Testis (tissue), 2 donors: ENCODE measurements at regions not wholly inside any gene's neighbourhood (a gene's known extent, or its start where the extent isn't known, plus 50 kb on each side); places are given as distances from the start of the nearest gene placed in this dataset.

Experiments used
- DNase-seq: peaks from one replicate; pipeline ENCODE4 v3.0.0-alpha.2; 2019
- H3K27ac ChIP-seq, 2 donors: fragments of 200-600 bp; sonication (generic); one replicate each; pipeline ENCODE4 v1.5.1; 2019
- H3K27me3 ChIP-seq: fragments of 200-600 bp; sonication (generic); one replicate; pipeline ENCODE4 v1.5.1; 2019
- H3K36me3 ChIP-seq: fragments of 200-600 bp; sonication (generic); one replicate; pipeline ENCODE4 v1.5.1; 2017; ENCODE audit warnings: low read depth; ENCODE audit errors: missing control alignments
- H3K4me1 ChIP-seq: fragments of 200-600 bp; sonication (generic); one replicate; pipeline ENCODE4 v1.5.1; 2019
- H3K4me3 ChIP-seq, 2 donors: fragments of 200-600 bp; sonication (generic); one replicate each; pipeline ENCODE4 v1.5.1; 2017 to 2019
- H3K9me3 ChIP-seq: fragments of 200-600 bp; sonication (generic); one replicate; pipeline ENCODE4 v1.5.1; 2017
- POLR2A ChIP-seq: fragments of 450-650 bp; IDR thresholded peaks from one replicate; pipeline ENCODE4 v1.6.1; 2017; ENCODE audit warnings: antibody characterized with exemption, mild to moderate bottlenecking, moderate library complexity
- WGBS, 2 donors: methylation state at CpG; one replicate each; pipeline ENCODE4 v1.1.5; 2018; 5-methylcytosine and 5-hydroxymethylcytosine counted together
- intact Hi-C: fragments of 100-400 bp; cut with DNase I; formaldehyde crosslinking; loops from one replicate; pipeline ENCODE4 v1.15.1; 2023; ENCODE audit warnings: low total_unique reads
- TF ChIP-seq, protein P1 (sequence below), 3 experiments: fragments of 450-650 bp in 2 of 3; fragments of 200-600 bp in 1 of 3; sonication (generic) in 1 of 3; IDR thresholded peaks; one replicate each; pipeline ENCODE4 v1.5.1; 2016 to 2019; ENCODE audit warnings: antibody characterized with exemption in 3 of 3, mild to moderate bottlenecking in 2 of 3, moderate library complexity in 1 of 3

- Histone ChIP-seq H3K9me3 (no peaks in the 10 kb centered on the region), H3K4me1 (no peaks in the 10 kb centered on the region), H3K36me3 (no peaks in the 10 kb centered on the region), H3K27me3 (no peaks in the 10 kb centered on the region), H3K4me3 (no peak overlapping the region), H3K27ac (no peak overlapping the region)
- TF ChIP-seq, protein P1, sequence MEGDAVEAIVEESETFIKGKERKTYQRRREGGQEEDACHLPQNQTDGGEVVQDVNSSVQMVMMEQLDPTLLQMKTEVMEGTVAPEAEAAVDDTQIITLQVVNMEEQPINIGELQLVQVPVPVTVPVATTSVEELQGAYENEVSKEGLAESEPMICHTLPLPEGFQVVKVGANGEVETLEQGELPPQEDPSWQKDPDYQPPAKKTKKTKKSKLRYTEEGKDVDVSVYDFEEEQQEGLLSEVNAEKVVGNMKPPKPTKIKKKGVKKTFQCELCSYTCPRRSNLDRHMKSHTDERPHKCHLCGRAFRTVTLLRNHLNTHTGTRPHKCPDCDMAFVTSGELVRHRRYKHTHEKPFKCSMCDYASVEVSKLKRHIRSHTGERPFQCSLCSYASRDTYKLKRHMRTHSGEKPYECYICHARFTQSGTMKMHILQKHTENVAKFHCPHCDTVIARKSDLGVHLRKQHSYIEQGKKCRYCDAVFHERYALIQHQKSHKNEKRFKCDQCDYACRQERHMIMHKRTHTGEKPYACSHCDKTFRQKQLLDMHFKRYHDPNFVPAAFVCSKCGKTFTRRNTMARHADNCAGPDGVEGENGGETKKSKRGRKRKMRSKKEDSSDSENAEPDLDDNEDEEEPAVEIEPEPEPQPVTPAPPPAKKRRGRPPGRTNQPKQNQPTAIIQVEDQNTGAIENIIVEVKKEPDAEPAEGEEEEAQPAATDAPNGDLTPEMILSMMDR (IDR thresholded peaks at IDR 0.05), result no peak
- TF ChIP-seq POLR2A, result no peak
- DNase-seq, result no peak
- intact Hi-C loops, result no loop called here
These were observed 71.4 kb upstream of the DYNC1I1 start for GRCh38 chr7:95700917-95701316.

DNA sequence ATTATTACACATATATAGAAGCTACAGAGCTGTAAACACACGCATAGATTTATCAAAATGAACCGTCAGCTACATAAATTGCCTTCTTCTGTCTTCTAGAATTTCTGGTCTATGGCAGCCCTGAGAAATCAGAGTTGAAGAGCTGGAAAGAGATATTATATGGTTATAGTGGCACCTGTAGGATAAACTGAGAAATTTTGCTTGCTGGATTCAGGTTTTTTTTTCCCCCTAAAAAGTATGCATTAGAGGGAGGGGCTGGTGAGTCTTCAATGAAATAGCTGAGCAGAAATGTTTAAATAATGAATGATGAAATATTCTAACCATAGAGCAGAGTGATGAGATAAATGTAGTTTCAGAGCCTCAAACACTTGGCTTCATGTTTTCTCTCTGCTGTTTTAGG is 78.0 kb upstream of the DYNC1I1 start:
- no peaks in the 10 kb centered on the region for H3K9me3 ChIP-seq
- intact Hi-C loops, result no loop called here
- DNase-seq, result no peak
- 91 to 92% methylated on average over 2 of the region's 2 CpGs for WGBS, 2 donors
- H3K27me3 ChIP-seq, result no peaks in the 10 kb centered on the region
- H3K4me1 ChIP-seq, result no peaks in the 10 kb centered on the region
- TF ChIP-seq, protein P1 (IDR thresholded peaks at IDR 0.05), result no peak
- no peak for TF ChIP-seq POLR2A
- no peak overlapping the region for H3K27ac ChIP-seq
- no peaks in the 10 kb centered on the region for H3K36me3 ChIP-seq
- no peak overlapping the region for H3K4me3 ChIP-seq

- no peak for DNase-seq
These were observed 78.6 kb upstream of the DYNC1I1 start for GRCh38 chr7:95693551-95694333.

DNA sequence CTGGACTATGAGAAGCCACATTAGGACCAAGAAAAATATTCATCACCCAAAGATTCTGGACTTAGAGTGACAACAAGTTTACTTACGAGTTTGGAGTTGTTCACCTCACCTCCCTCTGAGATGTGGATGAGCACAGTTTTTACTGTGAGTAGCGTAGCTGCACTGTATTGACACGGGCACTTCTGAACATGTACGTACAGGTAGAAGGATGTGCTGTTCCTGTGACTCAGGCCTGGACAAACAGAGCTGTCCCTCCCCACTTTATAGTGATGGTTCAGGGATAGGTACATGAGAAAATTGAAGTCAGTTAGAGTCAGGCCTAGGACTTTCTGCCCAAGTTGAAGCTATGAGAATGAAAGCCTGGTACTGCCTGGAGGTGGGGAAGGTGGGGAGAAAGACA is 80.9 kb upstream of the DYNC1I1 start:
- no peak for DNase-seq
- no peaks in the 10 kb centered on the region for H3K36me3 ChIP-seq
- WGBS, 2 donors, result 83 to 96% methylated on average over 4 of the region's 4 CpGs
- H3K4me1 ChIP-seq, result no peaks in the 10 kb centered on the region
- H3K4me3 ChIP-seq, result no peak overlapping the region
- TF ChIP-seq, protein P1 (IDR thresholded peaks at IDR 0.05), result no peak
- no peak overlapping the region for H3K27ac ChIP-seq
- intact Hi-C loops, result no loop called here
- no peaks in the 10 kb centered on the region for H3K27me3 ChIP-seq
- H3K9me3 ChIP-seq, result no peaks in the 10 kb centered on the region

More at GRCh38 chr7:95693551-95694333, 78.6 kb upstream of the DYNC1I1 start:
- intact Hi-C loops, result no loop called here
- no peaks in the 10 kb centered on the region for H3K9me3 ChIP-seq
- no peak overlapping the region for H3K4me3 ChIP-seq
- no peaks in the 10 kb centered on the region for H3K36me3 ChIP-seq
- 80 to 88% methylated on average over 5 of the region's 5 CpGs for WGBS, 2 donors
- no peak for TF ChIP-seq POLR2A
- TF ChIP-seq, protein P1 (IDR thresholded peaks at IDR 0.05), result no peak
- no peaks in the 10 kb centered on the region for H3K27me3 ChIP-seq
- no peak overlapping the region for H3K27ac ChIP-seq
- H3K4me1 ChIP-seq, result no peaks in the 10 kb centered on the region

DNA sequence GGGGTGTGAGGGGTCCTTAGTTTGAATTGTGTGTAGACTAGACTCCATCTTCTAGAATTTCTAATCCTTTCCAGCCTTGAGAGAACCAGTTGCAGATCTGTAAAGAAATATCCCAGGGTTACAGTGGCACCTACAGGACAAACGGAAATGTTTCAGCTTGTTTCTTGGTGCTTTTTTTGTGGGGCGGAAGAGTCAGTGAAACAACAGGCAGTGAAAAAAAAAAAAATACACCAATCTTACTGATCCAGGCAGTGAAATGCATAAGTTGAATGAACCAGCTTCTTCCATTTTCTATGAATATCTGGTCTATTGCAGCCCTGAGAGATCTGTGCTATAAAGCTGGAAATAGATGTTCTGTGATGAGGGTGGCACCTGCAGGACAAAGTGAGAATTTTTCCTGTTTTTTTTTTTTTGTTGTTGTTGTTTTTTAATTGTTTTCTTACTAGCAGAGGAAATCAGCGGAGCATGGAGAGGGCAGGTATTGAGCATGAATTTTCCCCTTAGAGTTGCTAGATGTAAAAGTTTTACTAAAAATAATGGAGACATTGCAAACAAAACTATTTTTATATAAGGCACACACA is 81.9 kb upstream of the DYNC1I1 start:
- H3K36me3 ChIP-seq, result no peaks in the 10 kb centered on the region
- H3K27me3 ChIP-seq, result no peaks in the 10 kb centered on the region
- intact Hi-C loops, result no loop called here
- no peak overlapping the region for H3K27ac ChIP-seq
- no peak for DNase-seq
- no peaks in the 10 kb centered on the region for H3K9me3 ChIP-seq
- TF ChIP-seq, protein P1 (IDR thresholded peaks at IDR 0.05), result peak; percentile 55 to 68 (median 55)
- no peak for TF ChIP-seq POLR2A
- H3K4me1 ChIP-seq, result no peaks in the 10 kb centered on the region
- 26 to 47% methylated on average over 3 of the region's 3 CpGs for WGBS, 2 donors
- H3K4me3 ChIP-seq, result no peak overlapping the region
